Ecto neural progenitor cell (in vitro differentiated cells): ENCODE measurements at regions not wholly inside any gene's neighbourhood (a gene's known extent, or its start where the extent isn't known, plus 50 kb on each side); places are given as distances from the start of the nearest gene placed in this dataset.
A peak's percentile ranks its signal among the peaks of the same experiment; 100 is the strongest.

ENCODE experiments used
- DNase-seq: peaks from one replicate; pipeline ENCODE4 v3.0.0-alpha.2; 2018; ENCODE audit warnings: low spot score

- no peak for DNase-seq
Measured at GRCh38 chr12:73352826-73353225, 1080.7 kb downstream of the TRHDE start.

- no peak for DNase-seq
Measured at GRCh38 chr12:73361156-73361863, 1089.1 kb downstream of the TRHDE start.

DNA sequence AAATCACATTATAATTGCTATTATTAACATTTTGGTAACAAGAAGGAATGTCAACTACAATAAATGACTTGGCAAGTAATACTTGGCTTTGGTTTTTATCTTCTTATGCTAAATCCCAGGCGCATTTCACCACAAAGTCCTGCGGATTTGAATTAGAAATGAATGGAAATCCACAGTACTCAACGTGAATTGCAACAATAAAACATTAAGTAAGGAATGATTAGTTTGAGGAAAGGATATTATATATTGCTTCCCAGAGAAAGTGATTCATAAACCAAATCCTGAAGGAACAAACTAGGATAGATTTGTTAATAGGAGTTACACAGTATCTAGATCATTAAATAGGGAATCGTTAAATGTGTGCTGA, 1089.7 kb downstream of the TRHDE start:
- DNase-seq, result no peak

DNA sequence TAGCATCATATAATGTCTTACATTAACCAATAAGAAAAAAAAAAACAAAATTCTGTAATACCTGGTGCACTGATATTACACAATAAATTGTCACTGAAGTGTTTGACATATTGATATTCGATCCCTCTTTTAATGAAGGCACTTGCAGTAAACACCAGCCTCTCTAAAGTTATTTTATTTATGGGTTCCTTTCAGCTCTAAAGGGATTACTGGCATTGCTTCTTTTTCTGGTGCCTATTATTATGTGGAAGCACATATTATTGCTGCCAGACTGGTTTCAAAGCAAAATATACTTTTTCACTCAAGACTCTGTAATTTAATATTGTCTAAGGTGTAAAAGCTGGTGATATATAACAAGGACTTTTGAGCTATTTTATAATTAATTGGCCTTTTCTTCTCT, 1090.5 kb downstream of the TRHDE start:
- no peak for DNase-seq

DNA sequence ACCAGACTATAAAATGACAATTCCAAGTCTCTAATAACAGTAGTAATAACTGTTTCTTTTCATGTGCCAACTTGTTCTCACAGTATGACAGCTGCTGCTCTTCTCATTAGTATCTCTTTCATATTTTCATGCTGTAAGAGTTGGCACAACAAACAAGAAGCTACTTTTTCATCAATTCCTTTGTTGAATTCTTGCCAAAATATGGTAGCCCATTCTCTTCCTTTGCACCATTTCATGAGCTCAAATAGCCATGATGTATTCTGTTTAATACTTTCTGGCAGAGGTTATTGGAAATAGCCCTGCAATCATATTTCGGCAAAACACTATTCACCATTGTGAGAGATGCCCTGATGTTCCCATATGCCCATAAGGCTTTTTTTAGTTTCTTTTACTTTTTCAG, 1100.7 kb downstream of the TRHDE start:
- DNase-seq, result no peak

GRCh38 chr12:73374360-73374759, 1102.2 kb downstream of the TRHDE start:
- no peak for DNase-seq

DNA sequence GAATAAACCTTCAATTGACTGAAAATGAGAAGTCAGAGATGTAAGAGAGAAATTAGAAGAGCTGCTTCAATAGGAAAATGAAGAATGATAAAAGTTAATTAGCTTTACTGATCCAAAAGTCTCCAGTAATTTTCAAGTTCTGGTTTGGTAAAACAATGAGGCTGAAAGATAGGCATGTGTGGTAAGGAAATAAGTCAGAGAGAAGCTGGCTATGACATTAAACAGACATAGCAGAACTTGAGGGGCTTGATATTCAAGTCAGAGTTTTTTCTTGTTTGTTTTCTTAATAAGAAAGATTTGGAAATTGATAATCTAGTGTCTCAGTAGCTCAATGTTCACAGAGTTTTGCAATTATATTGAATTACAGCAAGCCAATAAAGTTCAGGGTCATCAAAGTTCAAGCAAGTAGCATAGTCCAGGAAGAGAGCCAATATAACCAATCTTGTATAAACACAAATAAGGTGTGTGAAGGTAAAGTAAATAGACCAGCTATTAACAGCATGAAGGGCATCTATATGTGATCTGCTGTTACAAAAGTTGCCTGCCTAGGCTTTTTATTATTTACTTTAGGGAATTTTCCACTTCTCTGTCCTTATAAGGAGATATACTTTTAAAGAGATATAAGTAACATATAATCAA, 1111.5 kb downstream of the TRHDE start:
- no peak for DNase-seq

GRCh38 chr12:73384592-73384991, 1112.4 kb downstream of the TRHDE start:
- no peak for DNase-seq

DNA sequence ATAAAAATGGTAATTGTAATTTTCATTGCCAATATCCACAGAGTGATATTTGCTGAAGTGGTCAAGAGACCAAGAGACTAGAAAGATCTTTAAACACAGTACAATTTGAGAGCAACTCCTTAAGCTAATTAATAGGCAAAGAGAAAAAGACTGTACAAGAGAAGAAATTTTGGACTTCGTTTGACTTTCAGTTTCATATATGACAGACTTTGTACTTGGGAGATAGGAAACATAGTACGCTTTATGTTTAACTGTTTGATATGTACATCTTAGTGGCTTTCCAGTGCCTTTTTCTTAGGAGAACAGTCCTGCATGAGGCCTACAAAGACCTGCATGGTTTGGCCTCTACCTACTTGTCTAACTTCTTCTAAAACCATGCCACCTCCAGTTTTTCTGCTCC, 1118.1 kb downstream of the TRHDE start:
- DNase-seq, result no peak

DNA sequence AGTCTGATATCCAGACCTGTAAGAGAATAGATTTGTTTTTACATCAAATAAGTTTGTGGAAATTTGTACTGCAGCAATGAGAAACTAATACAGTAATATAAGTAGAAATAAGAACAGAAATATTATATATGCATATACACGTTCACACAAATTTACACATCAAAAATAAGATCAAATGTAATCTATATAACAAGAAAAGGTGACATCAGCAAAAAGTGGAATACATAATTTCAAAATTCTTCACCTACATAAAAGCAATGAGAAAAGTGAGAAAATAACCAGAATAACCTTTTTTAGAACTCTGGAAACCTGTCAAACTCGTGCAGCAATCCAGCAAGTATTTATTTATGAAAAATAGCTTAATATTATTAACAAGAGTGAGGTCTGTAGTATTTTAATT, 1124.6 kb upstream of the ATXN7L3B start:
- DNase-seq, result no peak

- no peak for DNase-seq
Measured at GRCh38 chr12:73413974-73414373, 1123.7 kb upstream of the ATXN7L3B start.

DNA sequence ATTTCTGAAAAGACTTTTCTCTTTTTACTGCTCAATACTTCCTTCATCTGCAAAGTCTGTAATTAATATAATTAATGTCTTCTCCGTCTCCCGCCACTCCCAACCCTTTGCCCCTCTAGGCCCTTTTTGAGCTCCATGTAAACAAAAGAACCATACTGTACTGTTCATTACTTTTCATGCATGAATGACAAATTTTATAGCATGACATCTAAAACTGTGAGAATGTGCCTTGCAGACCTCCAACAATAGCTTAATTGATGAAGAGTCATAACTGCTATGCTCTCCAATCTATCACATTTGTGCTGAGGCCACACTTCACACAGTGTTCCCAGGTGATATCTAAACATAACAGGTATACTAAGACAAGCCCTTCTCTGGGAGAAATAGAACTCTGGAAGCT, 1122.7 kb upstream of the ATXN7L3B start:
- no peak for DNase-seq

DNA sequence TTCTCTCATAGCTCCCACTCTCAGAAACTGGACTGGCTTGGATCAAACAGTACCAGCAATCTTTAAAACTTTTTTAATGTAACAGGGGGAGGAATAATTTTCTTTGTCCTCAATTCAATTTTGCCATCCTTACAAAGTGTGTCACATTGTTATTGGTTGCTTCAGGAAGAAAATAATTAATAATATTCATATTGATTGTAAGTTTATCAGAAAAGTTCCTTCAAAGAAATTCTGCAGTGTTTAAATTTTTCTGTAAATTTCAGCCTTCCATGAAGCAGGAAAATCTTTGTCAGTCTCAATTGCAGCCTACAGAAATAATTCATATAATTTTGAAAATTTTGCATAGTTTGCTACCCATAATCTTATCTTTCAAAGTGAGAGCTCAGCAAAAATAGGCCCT, 1119.1 kb upstream of the ATXN7L3B start:
- no peak for DNase-seq

DNA sequence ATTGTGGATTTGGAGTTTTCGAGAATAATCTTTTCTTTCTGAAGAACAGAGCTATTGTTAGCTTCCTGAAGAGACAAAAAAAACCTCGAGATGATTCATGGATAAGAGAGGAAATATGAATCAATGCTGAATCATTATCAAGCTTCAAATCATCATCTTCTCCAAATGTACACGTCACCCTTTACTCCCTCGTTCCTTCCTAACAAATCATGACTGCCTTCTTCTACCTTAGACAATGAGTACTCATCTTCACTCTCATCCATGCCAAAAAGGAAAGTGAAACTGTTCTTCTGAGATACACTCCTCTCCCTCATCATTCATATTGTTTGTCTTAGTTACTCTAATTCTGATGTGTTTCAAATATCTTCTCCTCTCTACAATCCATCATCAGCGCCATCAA, 1115.8 kb upstream of the ATXN7L3B start:
- DNase-seq, result no peak

GRCh38 chr12:73424484-73424883, 1113.2 kb upstream of the ATXN7L3B start:
- no peak for DNase-seq

- no peak for DNase-seq
Measured at GRCh38 chr12:73445658-73446324, 1091.8 kb upstream of the ATXN7L3B start.

DNA sequence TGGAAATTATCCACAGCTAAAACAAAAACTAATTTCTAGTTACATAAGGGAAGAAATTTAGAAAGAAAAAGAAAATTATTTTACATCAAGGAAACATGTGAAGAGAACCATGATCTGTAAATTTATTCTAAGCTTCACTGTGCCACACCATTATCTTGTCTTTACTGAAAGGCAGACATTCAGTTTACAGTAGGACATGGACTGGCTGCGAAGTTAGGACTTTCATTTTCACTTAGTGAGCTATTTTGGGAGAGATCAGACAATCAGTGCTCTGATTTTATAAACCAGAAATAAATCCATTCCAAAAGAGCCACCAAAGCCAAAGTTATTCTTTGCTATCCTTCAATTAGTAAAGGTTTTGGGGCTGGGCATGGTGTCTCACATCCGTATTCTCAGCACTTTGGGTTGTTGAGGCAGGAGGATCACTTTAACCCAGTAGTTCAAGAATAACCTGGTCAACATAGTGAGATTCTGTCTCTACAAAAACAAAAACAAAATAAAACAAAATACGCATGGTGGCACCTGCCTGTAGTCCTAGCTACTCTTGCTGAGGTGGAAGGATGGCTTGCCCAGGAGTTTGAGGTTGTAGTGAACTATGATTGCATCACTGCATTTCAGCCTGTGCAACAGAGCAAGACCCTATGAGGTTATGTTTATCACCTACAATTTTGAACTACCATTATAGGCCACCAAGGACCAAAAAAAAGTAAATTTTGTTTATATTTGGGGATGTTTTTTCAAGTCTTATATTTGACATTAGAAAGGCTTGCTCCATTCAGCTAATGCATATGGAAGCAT, 1084.8 kb upstream of the ATXN7L3B start:
- no peak for DNase-seq

- no peak for DNase-seq
Measured at GRCh38 chr12:73460212-73460611, 1077.4 kb upstream of the ATXN7L3B start.

GRCh38 chr12:73465106-73465505, 1072.5 kb upstream of the ATXN7L3B start:
- peak; percentile 66 for DNase-seq

DNA sequence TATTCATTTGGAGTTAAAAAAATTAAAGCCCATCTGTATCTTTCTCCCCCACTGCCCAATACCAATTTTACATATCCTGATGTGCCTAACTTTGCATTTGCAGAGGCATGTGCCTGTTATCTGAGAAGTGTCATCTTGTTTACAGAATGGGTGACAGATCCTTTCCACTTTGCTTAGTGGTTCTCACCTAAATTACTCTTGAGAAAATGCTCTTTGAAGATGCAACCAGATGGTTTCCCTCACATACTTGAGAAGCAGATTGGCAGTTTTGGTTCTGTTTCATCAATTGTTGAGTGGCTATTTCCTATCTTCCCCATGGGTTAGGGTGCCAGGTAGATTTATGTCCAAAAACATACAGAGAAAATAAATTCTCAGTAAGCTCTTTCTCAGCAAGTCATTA, 1051.4 kb upstream of the ATXN7L3B start:
- no peak for DNase-seq

DNA sequence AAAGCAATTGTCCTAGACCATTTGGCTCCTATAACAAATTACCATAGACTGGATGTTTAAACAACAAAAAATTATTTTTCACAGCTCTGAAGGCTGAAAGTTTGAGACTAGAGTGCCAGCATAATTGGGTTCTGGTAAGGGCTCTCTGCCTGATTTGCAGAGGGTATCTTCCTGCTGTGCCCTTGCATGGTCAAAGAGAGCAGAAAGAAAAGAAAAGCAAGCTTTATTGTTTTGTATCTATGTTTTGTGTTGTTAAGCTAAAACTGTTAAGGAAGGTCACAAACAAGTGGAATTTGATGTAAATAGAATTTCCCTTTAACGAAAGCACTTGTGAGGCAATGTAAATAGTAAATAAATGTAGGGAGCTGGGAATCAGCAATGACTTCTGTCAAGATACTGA, 1031.0 kb upstream of the ATXN7L3B start:
- DNase-seq, result no peak

GRCh38 chr12:73514672-73515071, 1023.0 kb upstream of the ATXN7L3B start:
- DNase-seq, result no peak

- DNase-seq, result no peak
Measured at GRCh38 chr12:73517859-73518258, 1019.8 kb upstream of the ATXN7L3B start.
